AG10803 (cell line): ENCODE measurements at regions not wholly inside any gene's neighbourhood (a gene's known extent, or its start where the extent isn't known, plus 50 kb on each side); places are given as distances from the start of the nearest gene placed in this dataset.

Source experiments
- DNase-seq: peaks from one replicate; pipeline ENCODE4 v3.0.0; 2010; ENCODE audit warnings: low read depth
- H3K4me3 ChIP-seq: 2 replicates; pipeline ENCODE4 v1.5.1; 2011; ENCODE audit warnings: mild to moderate bottlenecking, low read length, control low read depth
- CTCF ChIP-seq: conservative IDR thresholded peaks from 2 replicates; pipeline ENCODE4 v1.5.1; 2011; ENCODE audit warnings: mild to moderate bottlenecking, low read length, control low read depth, inconsistent platforms

GRCh38 chr11:122604621-122605020 is 50.9 kb upstream of the UBASH3B start:
- no peak for DNase-seq
- TF ChIP-seq CTCF, result no peak
- H3K4me3 ChIP-seq, result no peak overlapping the region

- H3K4me3 ChIP-seq, result no peak overlapping the region
- peak; percentile 89 for DNase-seq
- no peak for TF ChIP-seq CTCF
Observed at GRCh38 chr11:122601141-122602125, 54.1 kb upstream of the UBASH3B start.

GRCh38 chr11:122600290-122600689 is 55.2 kb upstream of the UBASH3B start:
- TF ChIP-seq CTCF, result no peak
- no peak overlapping the region for H3K4me3 ChIP-seq
- no peak for DNase-seq

- no peak for DNase-seq
- no peak overlapping the region for H3K4me3 ChIP-seq
- TF ChIP-seq CTCF, result no peak
Observed at GRCh38 chr11:122599434-122599833, 56.1 kb upstream of the UBASH3B start.

- no peak for TF ChIP-seq CTCF
- no peak overlapping the region for H3K4me3 ChIP-seq
- peak; percentile 26 for DNase-seq
Observed at GRCh38 chr11:122598971-122599370, 56.6 kb upstream of the UBASH3B start.

- H3K4me3 ChIP-seq, result no peak overlapping the region
- no peak for DNase-seq
- no peak for TF ChIP-seq CTCF
Observed at GRCh38 chr11:122597511-122597910, 58.0 kb upstream of the UBASH3B start.
